ENCODE measurements at regions not wholly inside any gene's neighbourhood (a gene's known extent, or its start where the extent isn't known, plus 50 kb on each side); places are given as distances from the start of the nearest gene placed in this dataset.

GRCh38 chr5:73384861-73385260 is 63.7 kb downstream of the FOXD1 start:
- no peaks in the 10 kb centered on the region for H3K27me3 Mint-ChIP-seq (ENCODE audit: unreplicated experiment)
- no peak for DNase-seq (ENCODE audit: extremely low spot score, unreplicated experiment)
- peaks cover 12% of the 10 kb centered on the region for H3K9me3 Mint-ChIP-seq (ENCODE audit: unreplicated experiment)
- H3K27ac Mint-ChIP-seq (ENCODE audit: unreplicated experiment), result no peak overlapping the region
- H3K4me1 Mint-ChIP-seq (ENCODE audit: unreplicated experiment), result peaks cover 7% of the 10 kb centered on the region
- H3K4me3 Mint-ChIP-seq (ENCODE audit: unreplicated experiment), result no peak overlapping the region
- TF ChIP-seq CTCF (IDR thresholded peaks at IDR 0.05), result no peak
- H3K36me3 Mint-ChIP-seq (ENCODE audit: unreplicated experiment), result peaks cover 11% of the 10 kb centered on the region

GRCh38 chr5:73382401-73382740 is 66.2 kb downstream of the FOXD1 start:
- Mint-ChIP-seq H3K36me3 (ENCODE audit: unreplicated experiment) (peaks cover 11% of the 10 kb centered on the region), H3K4me3 (ENCODE audit: unreplicated experiment) (no peak overlapping the region), H3K9me3 (ENCODE audit: unreplicated experiment) (peaks cover 12% of the 10 kb centered on the region), H3K27me3 (ENCODE audit: unreplicated experiment) (no peaks in the 10 kb centered on the region), H3K27ac (ENCODE audit: unreplicated experiment) (no peak overlapping the region), H3K4me1 (ENCODE audit: unreplicated experiment) (peaks cover 16% of the 10 kb centered on the region)
- TF ChIP-seq CTCF (IDR thresholded peaks at IDR 0.05), result no peak
- DNase-seq (ENCODE audit: extremely low spot score, unreplicated experiment), result no peak

- peaks cover 12% of the 10 kb centered on the region for H3K9me3 Mint-ChIP-seq (ENCODE audit: unreplicated experiment)
- TF ChIP-seq CTCF (IDR thresholded peaks at IDR 0.05), result no peak
- peaks cover 11% of the 10 kb centered on the region for H3K36me3 Mint-ChIP-seq (ENCODE audit: unreplicated experiment)
- no peak overlapping the region for H3K27ac Mint-ChIP-seq (ENCODE audit: unreplicated experiment)
- no peak for DNase-seq (ENCODE audit: extremely low spot score, unreplicated experiment)
- peaks cover 21% of the 10 kb centered on the region for H3K4me1 Mint-ChIP-seq (ENCODE audit: unreplicated experiment)
- no peak overlapping the region for H3K4me3 Mint-ChIP-seq (ENCODE audit: unreplicated experiment)
- no peaks in the 10 kb centered on the region for H3K27me3 Mint-ChIP-seq (ENCODE audit: unreplicated experiment)
Observed at GRCh38 chr5:73381590-73382400, 66.8 kb downstream of the FOXD1 start.

GRCh38 chr5:73380710-73381589 is 67.6 kb downstream of the FOXD1 start:
- Mint-ChIP-seq H3K27me3 (ENCODE audit: unreplicated experiment) (no peaks in the 10 kb centered on the region), H3K4me1 (ENCODE audit: unreplicated experiment) (peaks cover 28% of the 10 kb centered on the region), H3K9me3 (ENCODE audit: unreplicated experiment) (peaks cover 12% of the 10 kb centered on the region), H3K4me3 (ENCODE audit: unreplicated experiment) (no peak overlapping the region), H3K36me3 (ENCODE audit: unreplicated experiment) (peaks cover 11% of the 10 kb centered on the region), H3K27ac (ENCODE audit: unreplicated experiment) (no peak overlapping the region)
- TF ChIP-seq CTCF (IDR thresholded peaks at IDR 0.05), result no peak
- DNase-seq (ENCODE audit: extremely low spot score, unreplicated experiment), result no peak

- no peak for DNase-seq (ENCODE audit: extremely low spot score, unreplicated experiment)
- H3K9me3 Mint-ChIP-seq (ENCODE audit: unreplicated experiment), result peaks cover 9% of the 10 kb centered on the region
- H3K27ac Mint-ChIP-seq (ENCODE audit: unreplicated experiment), result no peak overlapping the region
- H3K36me3 Mint-ChIP-seq (ENCODE audit: unreplicated experiment), result peaks cover 9% of the 10 kb centered on the region
- peaks cover 37% of the 10 kb centered on the region for H3K4me1 Mint-ChIP-seq (ENCODE audit: unreplicated experiment)
- H3K4me3 Mint-ChIP-seq (ENCODE audit: unreplicated experiment), result no peak overlapping the region
- TF ChIP-seq CTCF (IDR thresholded peaks at IDR 0.05), result no peak
- H3K27me3 Mint-ChIP-seq (ENCODE audit: unreplicated experiment), result no peaks in the 10 kb centered on the region
Observed at GRCh38 chr5:73380041-73380440, 68.5 kb downstream of the FOXD1 start.
